Gastrocnemius medialis (tissue), 4 donors: ENCODE measurements at regions not wholly inside any gene's neighbourhood (a gene's known extent, or its start where the extent isn't known, plus 50 kb on each side); places are given as distances from the start of the nearest gene placed in this dataset.

Experiments used
- ATAC-seq, 2 donors: fragments of 150-250 bp; one replicate each; pipeline ENCODE4 v1.9.1; 2016
- DNase-seq, 2 donors: peaks; one replicate each; pipeline ENCODE4 v3.0.0-alpha.2; 2019
- H3K27ac ChIP-seq, 4 donors: fragments of 200-600 bp; sonication (generic); 1 replicate in 1 of 4; 2 replicates in 3 of 4; pipeline ENCODE4 v1.5.1; 2016 to 2018; ENCODE audit warnings: mild to moderate bottlenecking in 2 of 4, moderate library complexity in 1 of 4
- H3K27me3 ChIP-seq, 3 donors: fragments of 200-600 bp; sonication (generic) in 2 of 3; 1 replicate in 1 of 3; 2 replicates in 2 of 3; pipeline versions ENCODE4 v1.5.1 to v1.6.0; 2016 to 2019; ENCODE audit warnings: mild to moderate bottlenecking in 1 of 3, moderate library complexity in 1 of 3
- H3K36me3 ChIP-seq, 2 donors: fragments of 200-600 bp; sonication (generic) in 1 of 2; one replicate each; pipeline ENCODE4 v1.5.1; 2017 to 2018
- H3K4me1 ChIP-seq, 2 donors: fragments of 200-600 bp; sonication (generic) in 1 of 2; one replicate each; pipeline ENCODE4 v1.5.1; 2016 to 2017; ENCODE audit warnings: mild to moderate bottlenecking in 2 of 2
- H3K4me3 ChIP-seq, 4 donors: fragments of 200-600 bp; sonication (generic) in 3 of 4; 1 replicate in 1 of 4; 2 replicates in 3 of 4; pipeline ENCODE4 v1.5.1; 2016 to 2019; ENCODE audit warnings: mild to moderate bottlenecking in 2 of 4
- H3K9me3 ChIP-seq, 3 donors: fragments of 200-600 bp; sonication (generic) in 2 of 3; 1 replicate in 1 of 3; 2 replicates in 2 of 3; pipeline ENCODE4 v1.5.1; 2016 to 2019
- POLR2A ChIP-seq, 2 donors: fragments of 450-650 bp; IDR thresholded peaks; one replicate each; pipeline ENCODE4 v1.6.1; 2017; ENCODE audit warnings: antibody characterized with exemption in 2 of 2, mild to moderate bottlenecking in 2 of 2, moderate library complexity in 2 of 2
- in situ Hi-C, 4 donors: fragments of 200-750 bp; cut with MboI; loops; one replicate each; pipeline versions ENCODE4 v1.15.0 to v1.8.0; 2017; ENCODE audit warnings: low sequenced_read_pairs in 4 of 4
- intact Hi-C: fragments of 100-400 bp; cut with DNase I; formaldehyde crosslinking; loops from one replicate; pipeline ENCODE4 v1.15.1; 2023; ENCODE audit warnings: low total_unique reads
- TF ChIP-seq, protein P1 (sequence below), 5 experiments: fragments of 450-650 bp in 3 of 5; fragments of 200-600 bp in 2 of 5; sonication (generic) in 2 of 5; IDR thresholded peaks in 4 of 5; conservative IDR thresholded peaks in 1 of 5; 1 replicate in 4 of 5; 2 replicates in 1 of 5; pipeline ENCODE4 v1.5.1; 2016 to 2019; ENCODE audit warnings: antibody characterized with exemption in 5 of 5, mild to moderate bottlenecking in 3 of 5, moderate library complexity in 3 of 5

DNA sequence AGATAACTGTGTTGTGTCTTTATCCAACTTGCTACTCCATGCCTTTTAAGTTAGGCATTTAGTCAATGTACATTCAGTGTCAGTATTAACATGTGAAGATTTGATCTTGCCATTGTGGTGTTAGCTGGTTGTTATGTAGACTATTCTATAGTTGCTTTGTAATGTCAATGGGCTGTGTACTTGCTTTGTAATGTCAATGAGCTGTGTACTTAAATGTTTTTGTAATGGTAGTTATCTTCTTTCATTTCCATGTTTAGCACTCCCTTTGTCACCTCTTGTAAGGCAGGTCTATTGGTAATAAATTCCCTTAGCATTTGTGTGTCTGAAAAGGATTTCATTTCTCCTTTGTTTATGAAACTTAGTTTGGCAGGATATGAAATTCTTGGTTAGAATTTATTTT, 53.4 kb downstream of the MC4R start:
- no peak overlapping the region for H3K27ac ChIP-seq
- no peak for TF ChIP-seq POLR2A (IDR thresholded peaks at IDR 0.05)
- TF ChIP-seq, protein P1, sequence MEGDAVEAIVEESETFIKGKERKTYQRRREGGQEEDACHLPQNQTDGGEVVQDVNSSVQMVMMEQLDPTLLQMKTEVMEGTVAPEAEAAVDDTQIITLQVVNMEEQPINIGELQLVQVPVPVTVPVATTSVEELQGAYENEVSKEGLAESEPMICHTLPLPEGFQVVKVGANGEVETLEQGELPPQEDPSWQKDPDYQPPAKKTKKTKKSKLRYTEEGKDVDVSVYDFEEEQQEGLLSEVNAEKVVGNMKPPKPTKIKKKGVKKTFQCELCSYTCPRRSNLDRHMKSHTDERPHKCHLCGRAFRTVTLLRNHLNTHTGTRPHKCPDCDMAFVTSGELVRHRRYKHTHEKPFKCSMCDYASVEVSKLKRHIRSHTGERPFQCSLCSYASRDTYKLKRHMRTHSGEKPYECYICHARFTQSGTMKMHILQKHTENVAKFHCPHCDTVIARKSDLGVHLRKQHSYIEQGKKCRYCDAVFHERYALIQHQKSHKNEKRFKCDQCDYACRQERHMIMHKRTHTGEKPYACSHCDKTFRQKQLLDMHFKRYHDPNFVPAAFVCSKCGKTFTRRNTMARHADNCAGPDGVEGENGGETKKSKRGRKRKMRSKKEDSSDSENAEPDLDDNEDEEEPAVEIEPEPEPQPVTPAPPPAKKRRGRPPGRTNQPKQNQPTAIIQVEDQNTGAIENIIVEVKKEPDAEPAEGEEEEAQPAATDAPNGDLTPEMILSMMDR (IDR thresholded peaks at IDR 0.05 in 4 of 5, conservative IDR thresholded peaks at IDR 0.05 in 1 of 5): no peak
- H3K9me3 ChIP-seq: no peaks in the 10 kb centered on the region
- ATAC-seq (no peak), DNase-seq (no peak)
- no peaks in the 10 kb centered on the region for H3K4me1 ChIP-seq
- no peak overlapping the region for H3K4me3 ChIP-seq
- intact Hi-C loops (no loop called here), in situ Hi-C loops (no loop called here)
- no peaks in the 10 kb centered on the region for H3K36me3 ChIP-seq
- H3K27me3 ChIP-seq: no peaks in the 10 kb centered on the region

DNA sequence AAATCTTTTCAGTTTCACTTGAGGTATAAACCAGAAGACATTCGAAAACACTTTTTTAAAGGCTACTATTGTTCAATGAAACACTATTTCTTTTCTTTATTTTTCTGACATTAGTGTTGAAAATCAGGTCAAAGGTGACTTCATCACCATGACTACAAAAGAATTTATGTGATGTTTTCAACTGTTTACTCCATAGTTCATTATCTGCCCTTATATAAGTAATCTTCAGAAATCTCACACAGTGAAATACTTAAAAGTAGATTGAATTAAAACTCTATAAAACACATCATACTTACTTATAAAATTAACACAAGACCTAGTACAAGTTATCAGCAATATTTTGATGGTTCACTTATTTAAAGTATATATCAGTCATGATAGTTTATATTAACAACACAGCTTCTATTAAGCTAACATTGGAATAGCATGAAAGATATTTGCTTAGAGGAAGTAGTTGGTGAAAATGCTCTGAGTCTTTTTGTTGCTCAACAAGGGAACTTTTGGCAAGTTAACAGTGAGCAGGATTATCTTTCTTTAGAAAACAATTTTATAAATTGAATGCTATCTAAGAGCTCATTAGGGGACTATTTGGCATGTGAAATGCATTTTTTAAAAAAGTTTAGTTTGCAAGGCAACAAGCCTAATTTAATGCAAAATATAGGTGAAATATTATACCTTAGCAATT, 60.8 kb downstream of the MC4R start:
- Histone ChIP-seq H3K36me3 (no peaks in the 10 kb centered on the region), H3K9me3 (no peaks in the 10 kb centered on the region), H3K4me1 (no peaks in the 10 kb centered on the region), H3K27me3 (no peaks in the 10 kb centered on the region), H3K27ac (no peak overlapping the region), H3K4me3 (no peak overlapping the region)
- TF ChIP-seq POLR2A (IDR thresholded peaks at IDR 0.05): no peak
- DNase-seq (no peak), ATAC-seq (no peak)
- in situ Hi-C loops (no loop called here), intact Hi-C loops (no loop called here)

DNA sequence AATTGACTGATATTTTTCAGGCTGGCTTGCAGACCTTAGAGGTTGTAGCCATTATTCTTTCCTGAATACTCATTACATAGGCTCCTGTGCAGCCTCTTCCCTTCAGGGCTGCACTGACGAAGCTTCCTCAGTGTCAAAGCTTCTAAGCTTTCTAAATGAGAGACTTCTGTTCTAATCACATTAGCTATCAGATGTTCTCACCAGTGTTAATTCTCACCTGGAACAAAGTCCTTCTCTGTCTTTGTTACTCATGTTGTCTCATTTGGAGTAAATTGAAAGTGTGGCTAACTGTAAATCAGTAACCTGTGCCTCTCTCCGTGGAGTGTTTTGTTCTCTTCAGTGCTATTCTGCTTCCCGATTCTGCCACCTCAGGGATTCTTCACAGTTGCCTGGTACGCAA, 76.9 kb downstream of the MC4R start:
- ATAC-seq: no peak
- Histone ChIP-seq H3K4me3 (no peak overlapping the region), H3K4me1 (no peaks in the 10 kb centered on the region), H3K27me3 (no peaks in the 10 kb centered on the region), H3K27ac (no peak overlapping the region), H3K36me3 (no peaks in the 10 kb centered on the region), H3K9me3 (no peaks in the 10 kb centered on the region)
- intact Hi-C loops: no loop called here
- TF ChIP-seq, protein P1 (IDR thresholded peaks at IDR 0.05 in 4 of 5, conservative IDR thresholded peaks at IDR 0.05 in 1 of 5): no peak
- no peak for TF ChIP-seq POLR2A (IDR thresholded peaks at IDR 0.05)
- DNase-seq: no peak
- in situ Hi-C loops: no loop called here

DNA sequence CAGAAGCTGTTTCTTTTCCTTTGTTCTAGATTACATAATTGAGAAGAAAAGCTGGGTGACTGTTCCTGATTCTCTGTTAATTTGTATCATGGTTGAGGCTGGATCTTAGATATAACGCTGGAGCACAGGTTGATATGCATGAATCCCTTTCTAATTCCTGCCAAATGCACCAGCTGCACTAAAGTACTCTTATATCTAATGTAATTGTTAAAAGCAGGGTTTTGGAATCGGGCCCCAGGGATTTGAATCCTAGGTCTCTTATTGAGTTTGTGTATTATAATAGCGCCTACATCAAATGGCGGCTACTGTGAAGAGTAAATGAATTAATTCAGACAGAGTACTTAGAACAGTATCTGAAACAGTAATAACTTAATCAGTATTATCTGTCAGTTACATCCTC, 80.4 kb downstream of the MC4R start:
- H3K4me3 ChIP-seq: no peak overlapping the region
- in situ Hi-C loops (no loop called here), intact Hi-C loops (no loop called here)
- H3K27me3 ChIP-seq: no peaks in the 10 kb centered on the region
- TF ChIP-seq, protein P1 (IDR thresholded peaks at IDR 0.05 in 4 of 5, conservative IDR thresholded peaks at IDR 0.05 in 1 of 5): no peak
- no peak for TF ChIP-seq POLR2A (IDR thresholded peaks at IDR 0.05)
- H3K4me1 ChIP-seq: no peaks in the 10 kb centered on the region
- H3K27ac ChIP-seq: no peak overlapping the region
- H3K9me3 ChIP-seq: no peaks in the 10 kb centered on the region
- ATAC-seq: no peak
- no peak for DNase-seq
- H3K36me3 ChIP-seq: no peaks in the 10 kb centered on the region

DNA sequence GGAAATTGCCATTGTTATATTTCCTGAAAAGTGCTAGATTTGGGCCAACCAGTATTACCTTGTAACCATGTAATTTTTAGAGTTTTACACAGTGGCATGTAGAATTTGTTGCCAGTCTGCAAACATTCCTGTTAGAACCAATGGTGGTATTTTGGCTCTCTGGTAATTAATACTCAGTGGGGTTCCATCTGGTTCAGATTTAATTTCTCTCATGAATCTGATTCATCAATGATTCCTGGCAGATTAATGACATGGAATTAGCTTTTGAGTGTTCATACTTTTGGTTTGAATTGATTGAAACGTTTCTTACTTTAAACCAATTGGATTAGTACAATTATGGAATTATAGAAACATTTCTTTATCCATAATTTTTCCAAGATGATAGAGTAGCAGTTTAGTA, 93.2 kb downstream of the MC4R start:
- Histone ChIP-seq H3K27me3 (no peaks in the 10 kb centered on the region), H3K9me3 (no peaks in the 10 kb centered on the region), H3K36me3 (no peaks in the 10 kb centered on the region), H3K4me1 (no peaks in the 10 kb centered on the region), H3K27ac (no peak overlapping the region), H3K4me3 (no peak overlapping the region)
- ATAC-seq (no peak), DNase-seq (no peak)
- intact Hi-C loops: no loop called here
- TF ChIP-seq POLR2A (IDR thresholded peaks at IDR 0.05): no peak
- TF ChIP-seq, protein P1 (IDR thresholded peaks at IDR 0.05 in 4 of 5, conservative IDR thresholded peaks at IDR 0.05 in 1 of 5): no peak
- in situ Hi-C loops: no loop called here
